ENCODE measurements at regions not wholly inside any gene's neighbourhood (a gene's known extent, or its start where the extent isn't known, plus 50 kb on each side); places are given as distances from the start of the nearest gene placed in this dataset.

DNA sequence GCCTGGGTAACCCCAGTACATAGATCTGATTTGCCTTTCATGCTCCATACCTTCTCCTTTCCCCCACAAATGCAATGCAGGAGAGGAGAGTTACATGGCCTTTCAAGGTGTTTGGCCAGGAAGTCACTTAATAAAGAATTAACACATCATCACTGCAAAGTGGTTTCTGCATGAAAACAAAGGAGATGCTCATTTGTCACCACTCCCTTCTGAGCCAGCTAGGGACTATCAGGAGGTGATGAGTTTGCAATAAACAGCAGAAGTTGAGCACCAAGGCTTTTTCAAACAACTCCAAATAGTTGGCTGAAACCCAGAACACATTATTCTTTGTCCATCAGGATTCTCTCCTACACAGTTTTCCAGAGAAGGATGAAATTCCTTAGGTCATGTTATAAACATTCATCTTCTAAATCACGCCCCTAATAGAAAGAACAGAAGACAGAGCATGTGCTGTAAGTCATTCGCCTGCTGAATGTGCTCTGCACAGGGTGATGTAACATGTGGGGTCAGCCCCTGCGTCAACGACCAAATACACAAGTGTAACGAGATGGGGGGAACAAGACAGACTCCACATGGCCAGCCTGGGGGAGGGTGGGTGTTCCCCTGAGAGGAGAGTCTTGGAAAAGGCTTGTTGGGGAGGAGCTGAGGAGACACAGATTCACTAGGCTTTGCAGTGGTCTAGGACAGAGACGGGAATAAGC lies 87.3 kb upstream of the RMDN2 start:
- DNase-seq = peak; percentile 54 to 69

DNA sequence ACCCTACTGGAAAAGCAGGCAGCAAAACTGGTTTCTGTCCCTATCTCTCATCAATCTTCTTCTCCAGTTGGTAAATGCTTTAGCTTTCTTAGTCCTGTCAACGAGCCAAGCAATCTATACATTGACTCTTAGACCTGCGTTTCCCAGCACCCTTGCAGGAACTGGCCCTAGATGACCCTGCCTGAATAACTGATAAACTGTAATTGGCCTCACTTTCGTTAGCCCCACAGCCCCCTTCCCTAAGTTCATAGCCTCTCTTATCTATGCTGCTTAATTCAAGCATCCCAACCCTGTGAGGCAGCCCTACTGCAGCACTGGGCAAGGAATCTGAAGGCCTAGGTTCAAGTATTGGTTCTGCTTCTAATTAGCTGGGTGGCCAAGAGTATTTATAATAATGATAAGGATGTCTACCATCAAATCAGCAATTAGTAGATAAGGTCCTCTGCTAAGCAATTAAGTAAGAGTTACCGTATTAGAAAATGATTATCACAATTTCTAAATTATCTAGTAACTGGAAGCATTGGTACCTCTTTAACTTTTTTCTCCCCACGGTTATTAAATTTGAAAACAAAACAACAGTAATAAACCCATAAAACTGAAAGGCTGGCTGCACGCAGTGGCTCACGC lies 86.4 kb upstream of the RMDN2 start:
- no peak for DNase-seq

DNA sequence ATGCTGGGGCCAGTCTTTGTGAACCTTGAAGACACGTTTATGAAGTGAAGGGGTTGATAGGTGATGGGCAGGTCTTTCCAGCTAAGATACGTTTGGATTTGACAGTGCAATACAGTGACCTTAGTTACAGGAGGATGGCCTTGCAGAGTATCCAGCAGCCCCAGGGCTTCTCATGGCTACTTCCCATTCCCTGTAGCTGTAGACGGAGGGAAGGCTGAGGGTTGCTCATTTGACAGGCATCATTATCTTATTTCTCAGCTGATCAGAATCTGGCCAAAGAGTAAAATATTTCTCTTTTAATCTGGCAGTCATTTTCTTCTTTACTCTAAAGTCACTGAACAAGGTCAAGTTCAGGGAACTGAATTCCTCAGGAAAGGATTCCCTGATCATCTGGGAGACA lies 85.1 kb upstream of the RMDN2 start:
- no peak for DNase-seq

DNA sequence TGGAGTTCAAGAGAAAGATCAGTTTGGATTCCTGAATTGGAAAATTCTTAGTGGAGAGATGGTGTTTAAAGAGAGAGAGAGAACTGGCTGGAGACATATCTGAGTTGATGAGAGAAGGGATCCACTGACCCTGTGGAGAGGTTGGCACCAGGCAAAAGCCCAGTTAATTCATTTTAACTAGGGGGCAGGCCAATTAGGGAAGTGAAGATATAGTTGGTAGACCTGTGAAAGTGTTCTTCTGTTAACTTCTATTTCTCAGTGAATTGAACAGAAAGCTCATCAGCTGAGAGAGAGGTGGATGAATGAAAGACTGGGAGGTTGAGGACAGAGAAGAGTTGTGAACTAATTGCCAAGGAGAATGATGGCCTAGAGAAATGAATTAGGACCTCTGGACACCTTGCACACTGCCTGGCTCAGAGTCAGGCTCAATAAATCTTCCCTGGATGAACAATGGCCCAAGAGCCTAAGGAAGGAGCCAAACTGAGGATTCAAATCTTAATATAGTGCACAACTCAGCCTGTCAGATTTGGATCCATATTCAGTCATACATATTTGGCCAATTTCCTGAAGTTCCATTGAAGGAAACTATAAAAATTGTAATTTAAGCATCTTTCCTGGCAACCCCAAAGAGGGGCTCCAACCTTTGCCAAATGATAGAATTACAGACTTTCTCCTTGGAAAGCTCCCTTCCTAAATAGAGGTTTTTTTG lies 82.2 kb upstream of the RMDN2 start:
- DNase-seq = no peak

DNA sequence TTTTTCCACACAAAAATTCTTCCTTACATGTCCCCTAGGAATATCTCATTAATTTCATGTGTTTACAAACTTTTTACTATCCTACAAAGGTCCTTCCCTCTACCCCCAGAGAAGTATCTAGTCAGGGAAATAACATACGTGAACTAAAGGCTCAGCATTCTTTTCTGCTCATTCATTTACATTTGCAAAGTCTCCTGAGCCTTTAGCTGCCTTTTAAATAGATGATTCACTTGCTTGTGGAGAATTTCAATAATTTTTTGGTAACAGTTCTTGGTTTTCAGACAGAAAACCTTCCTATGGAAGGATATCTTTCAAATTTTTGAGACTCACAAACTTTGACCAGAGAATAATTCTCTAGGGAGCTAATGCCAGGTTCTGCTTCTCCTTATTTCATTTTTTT lies 81.5 kb upstream of the RMDN2 start:
- DNase-seq = no peak

DNA sequence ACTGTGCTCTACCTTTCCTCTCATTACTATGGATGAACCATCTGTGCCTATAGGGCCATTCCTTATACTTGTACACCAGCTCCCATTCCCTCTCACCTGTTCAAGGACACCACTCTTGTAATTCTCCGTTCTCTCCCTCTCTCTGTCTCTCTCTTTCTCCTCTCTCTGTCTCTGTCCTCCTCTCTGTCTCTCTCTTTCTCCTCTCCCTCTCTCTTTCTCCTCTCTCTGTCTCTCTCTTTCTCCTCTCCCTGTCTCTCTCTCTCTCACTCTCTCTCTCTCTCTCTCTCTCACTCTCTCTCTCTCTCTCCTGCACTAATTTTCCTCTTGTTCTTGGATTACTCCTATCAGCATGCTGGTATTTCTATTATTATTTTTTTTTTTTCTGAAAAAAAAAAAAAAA lies 78.9 kb upstream of the RMDN2 start:
- DNase-seq = no peak

DNA sequence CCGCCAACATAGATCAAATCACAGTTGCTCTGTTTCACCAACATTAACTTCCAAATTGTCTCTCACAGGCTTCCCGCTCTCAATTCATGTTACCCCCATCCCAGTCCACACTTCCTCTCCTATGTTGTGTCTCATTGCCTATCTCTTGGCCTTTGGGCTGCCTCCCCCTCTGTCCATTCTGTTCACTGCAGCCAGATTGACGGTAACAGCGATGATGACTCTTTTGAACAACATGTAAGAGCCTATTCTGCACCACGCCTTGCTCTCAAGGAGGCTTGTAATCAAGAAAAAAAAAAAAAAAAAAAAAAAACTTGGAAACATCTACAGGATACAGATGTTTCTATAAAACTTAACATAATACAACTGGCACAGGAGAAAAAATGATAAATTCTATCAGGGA lies 77.3 kb upstream of the RMDN2 start:
- no peak for DNase-seq

DNA sequence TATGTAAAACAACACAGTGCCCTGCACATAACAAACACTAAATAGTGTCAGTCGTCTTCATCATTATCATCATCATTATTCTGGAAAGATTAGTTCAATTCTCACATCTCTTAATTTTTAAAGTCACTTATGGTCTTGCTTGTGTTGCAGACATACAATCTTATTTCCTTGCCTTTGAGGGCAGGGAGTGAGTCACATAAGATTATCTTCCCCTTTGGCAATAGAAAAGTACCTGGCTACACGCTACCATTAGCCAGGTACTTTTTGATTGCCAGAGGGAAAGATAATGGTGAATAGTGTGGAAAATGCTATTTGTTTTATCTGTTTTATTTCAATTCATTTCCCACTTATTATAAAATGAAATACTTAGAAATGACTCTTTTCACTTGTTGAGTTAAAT lies 76.6 kb upstream of the RMDN2 start:
- DNase-seq = no peak

DNA sequence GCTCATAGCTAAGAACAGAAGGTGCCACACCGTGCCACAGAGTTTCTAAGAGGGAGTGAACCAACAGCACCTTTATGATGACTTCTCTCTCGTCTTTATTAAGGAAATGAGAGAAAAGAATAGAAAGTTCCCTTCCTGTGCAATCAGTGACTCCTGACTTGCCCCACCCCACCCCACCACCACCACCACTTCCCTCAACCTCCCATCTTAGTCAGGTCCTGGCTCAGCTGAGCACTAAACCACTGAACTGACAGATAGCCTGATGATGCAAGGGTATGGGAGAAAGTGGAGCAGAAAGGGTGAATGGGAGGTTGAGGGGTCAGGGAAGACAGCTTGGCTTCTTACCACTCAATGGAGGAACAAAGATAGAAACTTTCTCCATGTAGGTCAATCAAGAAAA lies 75.2 kb upstream of the RMDN2 start:
- DNase-seq = no peak

DNA sequence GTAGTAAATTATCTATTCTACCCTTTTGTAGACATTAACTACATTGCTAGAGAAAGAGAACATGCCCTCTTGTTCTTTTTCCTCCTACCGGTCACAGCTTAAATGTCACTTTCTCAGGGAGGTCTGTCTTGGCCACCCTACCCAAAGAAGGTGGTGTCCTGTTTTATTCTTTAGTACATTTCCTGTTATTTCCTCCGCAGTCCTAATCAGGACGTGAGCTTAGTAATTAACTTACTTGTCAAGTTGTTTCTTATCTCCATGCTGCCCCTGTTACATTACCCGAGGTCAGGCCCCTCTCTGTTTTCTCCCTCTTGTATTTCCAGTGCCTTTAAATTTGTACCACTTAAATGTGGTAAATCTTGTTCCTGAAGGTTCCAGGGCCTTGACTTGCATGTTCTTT lies 73.7 kb upstream of the RMDN2 start:
- no peak for DNase-seq

DNA sequence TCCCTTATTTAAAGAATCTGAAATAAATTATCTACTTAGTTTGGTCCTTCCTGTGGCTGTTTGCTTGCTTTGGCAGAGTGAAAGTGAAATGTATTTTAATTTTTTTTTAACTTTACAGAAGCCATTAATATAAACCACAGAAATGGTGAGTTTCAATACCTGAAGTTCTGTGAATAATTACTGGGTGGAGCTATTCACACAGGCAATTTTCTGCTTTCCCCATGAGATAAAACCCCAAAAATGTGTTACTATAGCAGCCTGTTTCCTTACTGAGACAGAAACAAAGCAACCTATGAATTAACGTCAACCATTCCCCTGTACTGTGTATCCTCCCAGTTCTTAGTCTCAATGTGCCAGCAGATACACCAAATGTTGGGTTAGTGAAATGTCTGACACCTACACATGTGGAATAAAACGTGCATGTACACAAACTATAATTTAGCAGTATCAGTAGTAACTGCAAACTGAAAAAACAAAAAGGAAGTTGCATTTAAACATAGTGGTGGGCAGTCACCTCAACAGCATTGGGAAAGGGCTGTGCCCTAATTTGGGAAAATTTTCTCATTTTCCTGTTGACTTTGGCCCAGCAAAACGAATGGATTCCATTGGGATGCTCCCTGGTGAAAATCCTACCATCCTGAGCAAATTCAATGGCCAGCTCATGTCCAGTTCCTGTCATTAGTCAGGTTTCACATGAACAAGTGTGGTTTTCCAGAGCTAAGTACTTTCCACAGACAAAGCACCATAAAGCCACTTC lies 73.1 kb upstream of the RMDN2 start:
- DNase-seq = no peak

DNA sequence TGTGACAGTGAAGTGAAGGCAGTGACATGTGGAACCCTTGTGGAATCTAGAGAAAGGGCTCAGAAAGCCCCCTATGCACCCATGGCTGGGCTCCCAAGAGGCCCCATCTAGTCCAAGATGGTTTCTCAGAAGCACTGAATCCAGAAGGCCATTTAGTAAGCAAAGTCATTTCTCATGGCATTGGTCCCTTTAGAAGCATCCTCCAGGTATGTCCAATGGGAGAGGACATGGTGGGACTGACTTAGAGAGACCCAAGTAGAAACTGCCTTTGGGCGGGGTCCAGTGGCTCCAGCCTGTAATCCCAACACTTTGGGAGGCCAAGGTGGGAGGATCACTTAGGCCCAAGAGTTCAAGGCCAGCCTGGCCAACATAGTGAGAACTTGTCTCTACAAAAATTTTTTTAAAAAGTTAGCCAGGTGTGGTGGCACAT lies 72.5 kb upstream of the RMDN2 start:
- no peak for DNase-seq

DNA sequence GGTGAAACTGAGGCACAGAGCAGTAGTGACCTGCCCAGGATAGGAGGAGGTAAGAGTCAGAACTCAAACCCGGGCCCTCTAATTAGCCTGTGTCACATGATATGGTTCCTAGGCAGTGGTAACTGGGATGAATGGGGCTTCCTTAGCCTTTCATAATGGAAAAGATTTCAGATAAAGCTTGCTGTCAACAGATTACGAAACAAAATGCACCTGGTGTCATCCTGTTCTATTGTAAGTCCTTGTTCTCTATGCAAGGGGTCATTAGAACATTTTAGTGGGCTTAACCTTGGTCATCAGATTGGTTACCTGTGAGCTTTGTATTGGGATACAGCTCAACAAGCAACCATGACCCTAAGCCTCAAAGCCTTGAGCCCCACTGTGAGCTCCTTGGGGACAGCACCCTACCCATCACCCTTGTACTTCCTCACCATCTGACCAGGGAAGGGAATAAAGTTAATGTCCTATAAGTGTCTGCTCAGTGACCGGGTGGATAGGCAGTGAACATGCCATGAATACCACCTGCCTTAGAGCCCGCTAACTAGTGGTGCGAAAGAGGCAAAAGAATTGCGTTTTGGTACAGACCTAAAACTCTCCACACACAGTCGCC lies 70.3 kb upstream of the RMDN2 start:
- DNase-seq = no peak

DNA sequence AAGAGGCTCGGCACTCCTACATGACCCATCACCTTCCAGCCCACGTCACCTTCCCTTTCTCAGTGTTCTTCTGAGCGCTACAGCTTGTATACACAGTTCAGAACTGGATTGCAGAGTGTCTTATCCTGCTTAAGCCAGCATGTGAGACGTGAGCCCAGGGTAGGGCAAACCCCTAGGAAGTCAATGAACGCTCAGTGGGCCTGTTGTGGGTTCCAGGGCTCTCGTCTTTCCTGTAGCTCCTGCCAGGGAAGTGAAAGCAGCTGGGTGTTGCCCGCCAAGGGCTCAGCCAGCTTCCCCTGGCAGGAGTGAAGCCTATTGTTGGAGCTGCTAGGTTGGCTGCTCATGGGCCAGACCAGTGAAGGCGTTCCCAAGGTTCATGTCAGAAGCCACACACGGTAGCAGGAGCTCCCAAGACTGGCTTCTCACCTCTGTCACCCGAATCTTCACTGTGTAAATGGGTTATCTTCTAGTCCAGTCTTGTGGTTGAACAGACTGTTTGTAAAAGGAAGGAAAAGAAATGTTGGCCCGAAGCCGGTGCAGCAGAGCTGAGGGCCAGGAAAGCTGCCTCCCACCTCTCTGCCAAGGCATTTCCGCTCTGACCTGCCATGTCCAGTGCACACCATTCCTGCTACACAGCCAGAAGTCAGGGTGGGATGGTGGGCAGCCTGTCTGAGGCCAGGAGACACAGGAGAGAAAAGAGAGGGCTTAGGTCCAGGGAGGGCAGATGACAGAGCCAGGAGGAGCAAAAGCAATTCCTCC lies 69.6 kb upstream of the RMDN2 start:
- DNase-seq = no peak

DNA sequence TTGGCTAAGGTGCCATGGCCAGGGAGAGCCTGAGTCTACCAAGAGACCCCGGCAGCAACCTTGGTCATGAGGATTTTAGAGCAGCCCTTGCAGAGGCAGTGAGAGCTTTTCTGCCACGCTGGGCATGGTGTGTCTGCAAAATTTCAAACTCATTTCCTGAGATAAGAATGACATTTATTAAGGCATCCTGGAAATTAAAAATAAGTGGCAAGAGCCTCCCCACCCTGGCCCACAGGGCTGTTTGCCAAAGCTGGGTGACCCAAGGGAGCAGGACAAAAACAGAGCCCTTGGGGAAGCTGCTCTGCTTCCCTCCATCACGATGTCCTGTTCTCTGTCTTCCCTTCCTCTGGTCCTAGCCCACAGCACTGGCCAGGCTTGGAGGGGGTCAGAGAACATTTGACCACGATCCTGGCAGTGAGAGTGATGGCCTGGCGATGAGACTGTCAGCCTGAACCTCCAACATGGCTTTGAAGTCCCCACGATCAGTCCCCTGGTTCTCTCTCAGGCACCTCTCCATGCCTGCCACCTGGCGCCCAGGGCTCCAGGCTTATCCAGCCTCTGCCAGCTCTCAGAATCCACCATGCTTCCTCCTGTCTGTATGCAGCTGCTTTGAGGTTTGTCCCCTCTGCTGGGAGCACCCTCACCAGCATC lies 68.9 kb upstream of the RMDN2 start:
- no peak for DNase-seq

DNA sequence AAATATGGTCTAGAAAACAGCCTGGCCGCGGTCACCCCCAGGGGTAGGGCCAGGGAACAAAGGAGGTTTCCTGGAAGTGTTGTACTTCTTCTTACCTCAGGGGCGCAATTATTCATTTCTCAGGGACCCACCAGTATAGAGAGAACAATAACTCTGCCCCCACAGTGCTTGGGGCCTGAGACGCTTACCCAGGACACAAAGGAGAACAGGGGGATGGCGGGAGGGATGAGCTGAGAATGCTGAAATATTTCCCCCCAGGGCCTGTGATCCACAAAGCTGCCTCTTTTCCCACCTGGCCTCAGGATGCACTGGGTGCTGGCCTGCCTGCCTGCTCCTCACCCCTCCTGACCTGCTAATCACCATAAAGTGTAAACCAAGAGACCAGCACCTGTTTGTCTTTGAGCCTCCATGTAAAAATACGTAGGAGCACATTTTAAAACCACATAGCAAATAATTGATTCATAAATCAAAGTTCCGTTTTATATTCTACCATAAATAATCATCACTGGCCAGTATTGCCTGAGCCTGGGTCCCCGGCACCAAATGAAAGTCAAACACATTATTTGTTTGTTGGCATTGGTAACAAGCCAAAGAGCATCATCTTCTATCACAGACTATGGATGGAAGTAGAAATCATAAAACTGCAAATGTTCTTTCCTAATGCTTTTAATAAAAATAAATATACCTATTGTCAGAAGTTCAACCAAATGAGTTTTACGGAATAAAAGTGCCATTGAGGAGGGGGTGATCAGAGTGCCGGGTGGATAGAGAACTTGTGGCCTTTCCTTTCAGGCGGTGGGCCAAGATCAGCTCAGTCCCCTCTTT lies 67.3 kb upstream of the RMDN2 start:
- DNase-seq = no peak

DNA sequence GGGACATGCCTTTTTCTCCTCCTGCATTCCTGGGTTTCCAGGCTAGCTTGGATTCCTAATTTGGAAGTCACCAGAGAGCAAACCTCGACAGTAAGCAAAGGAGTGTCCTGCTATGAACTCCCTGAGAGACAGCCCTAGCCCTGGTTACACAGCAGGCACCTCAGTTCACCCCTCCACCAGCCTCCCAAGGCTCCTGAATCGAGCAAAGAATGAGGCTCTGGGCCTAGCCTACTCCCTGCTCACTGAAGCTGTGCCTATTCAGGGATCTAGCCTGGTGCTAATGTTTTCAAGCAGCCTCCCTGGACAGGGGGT lies 66.7 kb upstream of the RMDN2 start:
- DNase-seq = no peak

DNA sequence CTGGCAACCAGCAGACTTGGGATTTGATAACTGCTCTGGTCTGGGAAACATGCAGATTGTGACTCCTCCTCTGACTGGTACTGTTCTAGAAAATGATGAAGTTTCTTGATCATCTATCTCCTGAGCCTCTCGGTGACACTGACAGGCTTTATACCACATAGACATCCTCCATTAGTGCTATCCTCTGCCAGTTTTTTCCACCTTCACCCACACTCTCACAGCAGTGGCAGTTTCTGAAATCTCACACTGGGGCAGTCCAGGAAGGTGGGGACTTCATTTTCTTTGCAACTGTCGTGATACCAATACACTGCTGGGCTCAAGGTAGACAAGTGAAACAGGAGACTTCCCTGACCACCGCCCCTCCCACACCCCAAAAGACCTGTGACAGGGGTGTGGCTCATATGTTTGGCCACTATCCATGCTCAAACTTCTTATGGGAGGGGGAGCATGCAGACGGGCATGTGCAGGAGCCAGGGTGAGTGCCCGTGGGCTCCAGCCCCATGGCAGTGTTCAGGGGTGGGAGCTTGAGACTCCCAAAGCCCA lies 66.3 kb upstream of the RMDN2 start:
- no peak for DNase-seq

DNA sequence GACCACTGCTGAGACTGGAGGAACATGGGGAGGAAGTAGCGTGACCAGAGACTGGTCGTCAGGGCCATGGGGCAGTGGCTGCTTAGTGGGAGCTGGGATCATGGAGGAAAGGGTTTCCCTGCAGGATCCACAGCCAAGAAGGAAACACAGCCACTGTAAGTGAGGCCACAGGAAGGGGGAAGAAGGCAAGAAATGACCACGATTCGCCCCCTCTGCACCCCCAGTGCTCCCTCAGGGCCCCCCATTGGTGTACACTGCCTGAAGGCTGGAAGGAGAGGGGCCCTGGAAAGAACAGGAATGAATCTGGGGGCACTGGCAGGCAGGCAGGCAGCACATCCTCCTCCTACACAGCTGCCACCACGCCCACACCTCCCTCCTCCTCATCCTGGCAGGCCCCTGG lies 62.5 kb upstream of the RMDN2 start:
- no peak for DNase-seq

DNA sequence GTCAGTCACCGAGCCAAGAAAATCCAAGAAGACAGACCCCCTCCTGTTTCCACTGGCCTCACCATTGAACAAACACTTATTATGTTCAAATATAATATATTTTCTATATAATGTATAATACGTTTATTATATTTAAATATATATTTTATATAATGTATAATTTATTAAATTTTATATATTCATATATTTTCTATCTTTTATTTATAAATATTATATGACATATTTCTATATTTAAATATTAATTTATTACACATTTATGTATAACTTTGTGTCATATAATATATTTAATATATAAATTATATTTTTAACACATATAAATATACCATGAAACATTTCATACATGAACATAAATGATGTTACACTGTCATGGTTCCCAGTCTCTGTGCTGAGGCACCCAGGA lies 60.9 kb upstream of the RMDN2 start:
- DNase-seq = no peak

Measured in right lung (tissue), 2 donors.